Spleen (tissue), 11 donors: ENCODE measurements at regions not wholly inside any gene's neighbourhood (a gene's known extent, or its start where the extent isn't known, plus 50 kb on each side); places are given as distances from the start of the nearest gene placed in this dataset.

Experiments
- DNase-seq: peaks from one replicate; pipeline ENCODE4 v3.0.0-alpha.2; 2020
- H3K27ac ChIP-seq, 8 donors: fragments of 200-600 bp; sonication (generic) in 7 of 8; 1 replicate in 4 of 8; 2 replicates in 4 of 8; pipeline versions ENCODE4 v1.5.0 to v1.8.0; 2016 to 2021; ENCODE audit warnings: inconsistent platforms in 4 of 8, mild to moderate bottlenecking in 4 of 8, moderate library complexity in 1 of 8
- H3K27me3 ChIP-seq, 7 donors: fragments of 200-600 bp; sonication (generic) in 6 of 7; replicated peaks in 1 of 7; 1 replicate in 4 of 7; 2 replicates in 3 of 7; pipeline versions ENCODE4 v1.5.0 to v1.8.0; 2016 to 2021; ENCODE audit warnings: inconsistent platforms in 3 of 7, mild to moderate bottlenecking in 1 of 7
- H3K36me3 ChIP-seq, 6 donors: fragments of 200-600 bp; sonication (generic) in 5 of 6; 1 replicate in 4 of 6; 2 replicates in 2 of 6; pipeline versions ENCODE4 v1.5.0 to v1.8.0; 2016 to 2021; ENCODE audit warnings: inconsistent platforms in 2 of 6
- H3K4me1 ChIP-seq, 6 donors: fragments of 200-600 bp; sonication (generic) in 5 of 6; 1 replicate in 3 of 6; 2 replicates in 3 of 6; pipeline versions ENCODE4 v1.5.0 to v1.8.0; 2016 to 2021; ENCODE audit warnings: inconsistent platforms in 3 of 6
- H3K4me3 ChIP-seq, 8 donors: fragments of 200-600 bp; sonication (generic) in 7 of 8; 1 replicate in 4 of 8; 2 replicates in 4 of 8; pipeline versions ENCODE4 v1.5.0 to v1.8.0; 2016 to 2021; ENCODE audit warnings: inconsistent platforms in 4 of 8, mild to moderate bottlenecking in 4 of 8, moderate library complexity in 2 of 8
- H3K9me3 ChIP-seq, 8 donors: fragments of 200-600 bp; sonication (generic) in 7 of 8; 1 replicate in 4 of 8; 2 replicates in 4 of 8; pipeline versions ENCODE4 v1.5.0 to v1.8.0; 2016 to 2021; ENCODE audit warnings: inconsistent platforms in 4 of 8
- POLR2A ChIP-seq, 3 donors: fragments of 450-650 bp; IDR thresholded peaks; one replicate each; pipeline ENCODE4 v1.5.1; 2017; ENCODE audit warnings: antibody characterized with exemption in 3 of 3, mild to moderate bottlenecking in 1 of 3
- POLR2AphosphoS5 ChIP-seq, 3 donors: sonication (generic); formaldehyde crosslinking; IDR thresholded peaks; one replicate each; pipeline ENCODE4 v1.5.1; 2017; ENCODE audit warnings: antibody characterized with exemption in 3 of 3
- WGBS, 5 donors: extraction: QIAGEN DNeasy Blood & Tissue Kit in 3 of 5; methylation state at CpG; one replicate each; pipeline versions ENCODE4 v1.1.5 to v1.1.7; 2013 to 2018; 5-methylcytosine and 5-hydroxymethylcytosine counted together
- intact Hi-C: fragments of 100-400 bp; cut with DNase I; formaldehyde crosslinking; loops from one replicate; pipeline ENCODE4 v1.15.0; 2023; ENCODE audit warnings: low total_unique reads
- TF ChIP-seq, protein P1 (sequence below), 11 experiments: fragments of 200-600 bp in 7 of 11; fragments of 450-650 bp in 4 of 11; sonication (generic) in 4 of 11; IDR thresholded peaks in 8 of 11; conservative IDR thresholded peaks in 3 of 11; 1 replicate in 7 of 11; 2 replicates in 4 of 11; pipeline versions ENCODE4 v1.4.0 to v1.8.0; 2016 to 2021; ENCODE audit warnings: antibody characterized with exemption in 11 of 11, inconsistent platforms in 4 of 11, mild to moderate bottlenecking in 1 of 11
- donor health status: healthy with polysubstance abuse.
- donor health status: DM: no; HTN: no; CAD: no; lungs with moderate emphysema.
- donor health status: DM: no; HTN: no; CAD: no.
- donor health status: Bipolar disorder and iron deficiency.
- donor health status: healthy.
- donor health status: DM: no; HTN: no; CAD: no.
- donor health status: DM: yes; HTN: yes; CAD: no.

GRCh38 chr5:67291066-67291465, 94.5 kb upstream of the CD180 start:
- TF ChIP-seq, protein P1, sequence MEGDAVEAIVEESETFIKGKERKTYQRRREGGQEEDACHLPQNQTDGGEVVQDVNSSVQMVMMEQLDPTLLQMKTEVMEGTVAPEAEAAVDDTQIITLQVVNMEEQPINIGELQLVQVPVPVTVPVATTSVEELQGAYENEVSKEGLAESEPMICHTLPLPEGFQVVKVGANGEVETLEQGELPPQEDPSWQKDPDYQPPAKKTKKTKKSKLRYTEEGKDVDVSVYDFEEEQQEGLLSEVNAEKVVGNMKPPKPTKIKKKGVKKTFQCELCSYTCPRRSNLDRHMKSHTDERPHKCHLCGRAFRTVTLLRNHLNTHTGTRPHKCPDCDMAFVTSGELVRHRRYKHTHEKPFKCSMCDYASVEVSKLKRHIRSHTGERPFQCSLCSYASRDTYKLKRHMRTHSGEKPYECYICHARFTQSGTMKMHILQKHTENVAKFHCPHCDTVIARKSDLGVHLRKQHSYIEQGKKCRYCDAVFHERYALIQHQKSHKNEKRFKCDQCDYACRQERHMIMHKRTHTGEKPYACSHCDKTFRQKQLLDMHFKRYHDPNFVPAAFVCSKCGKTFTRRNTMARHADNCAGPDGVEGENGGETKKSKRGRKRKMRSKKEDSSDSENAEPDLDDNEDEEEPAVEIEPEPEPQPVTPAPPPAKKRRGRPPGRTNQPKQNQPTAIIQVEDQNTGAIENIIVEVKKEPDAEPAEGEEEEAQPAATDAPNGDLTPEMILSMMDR (IDR thresholded peaks at IDR 0.05 in 8 of 11, conservative IDR thresholded peaks at IDR 0.05 in 3 of 11): no peak
- no peak for TF ChIP-seq POLR2AphosphoS5 (IDR thresholded peaks at IDR 0.05)
- no peak for TF ChIP-seq POLR2A (IDR thresholded peaks at IDR 0.05)
- intact Hi-C loops: no loop called here
- Histone ChIP-seq H3K4me3 (no peak overlapping the region), H3K27me3 (no peaks in the 10 kb centered on the region), H3K36me3 (no peaks in the 10 kb centered on the region), H3K9me3 (no peaks in the 10 kb centered on the region), H3K4me1 (peaks cover 0 to 15% (median 0%) of the 10 kb centered on the region in 6 donors), H3K27ac (no peak overlapping the region)
- no peak for DNase-seq
- 76 to 91% (median 86%) methylated on average over 4 of the region's 4 CpGs for WGBS, 5 donors

DNA sequence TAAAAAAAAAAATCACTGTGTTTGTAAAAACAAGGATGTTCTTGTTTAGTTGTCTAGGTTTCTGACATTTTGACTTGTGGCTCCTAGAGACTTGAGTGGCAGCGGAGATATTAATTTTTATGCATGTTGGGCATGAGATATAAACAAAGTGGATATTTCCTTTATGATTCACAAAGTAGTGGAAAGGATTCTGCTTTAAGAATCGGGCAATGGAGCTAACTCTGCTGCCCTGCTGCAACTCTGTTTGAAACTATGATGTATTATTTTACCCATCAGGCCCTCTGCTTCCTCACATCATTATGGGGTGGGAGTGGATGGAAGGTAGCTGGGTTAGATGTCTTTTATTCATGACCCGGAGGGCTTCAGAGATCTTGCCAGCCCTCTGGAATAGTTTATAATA, 94.1 kb upstream of the CD180 start:
- H3K27ac ChIP-seq: no peak overlapping the region
- no peaks in the 10 kb centered on the region for H3K9me3 ChIP-seq
- peaks cover 0 to 19% (median 0%) of the 10 kb centered on the region in 6 donors for H3K4me1 ChIP-seq
- no peak for DNase-seq
- no peaks in the 10 kb centered on the region for H3K27me3 ChIP-seq
- TF ChIP-seq POLR2AphosphoS5 (IDR thresholded peaks at IDR 0.05) (no peak), POLR2A (IDR thresholded peaks at IDR 0.05) (no peak)
- TF ChIP-seq, protein P1 (IDR thresholded peaks at IDR 0.05 in 8 of 11, conservative IDR thresholded peaks at IDR 0.05 in 3 of 11): no peak
- no peak overlapping the region for H3K4me3 ChIP-seq
- 73 to 87% (median 85%) methylated on average over 3 of the region's 3 CpGs for WGBS, 5 donors
- no peaks in the 10 kb centered on the region for H3K36me3 ChIP-seq
- intact Hi-C loops: no loop called here

DNA sequence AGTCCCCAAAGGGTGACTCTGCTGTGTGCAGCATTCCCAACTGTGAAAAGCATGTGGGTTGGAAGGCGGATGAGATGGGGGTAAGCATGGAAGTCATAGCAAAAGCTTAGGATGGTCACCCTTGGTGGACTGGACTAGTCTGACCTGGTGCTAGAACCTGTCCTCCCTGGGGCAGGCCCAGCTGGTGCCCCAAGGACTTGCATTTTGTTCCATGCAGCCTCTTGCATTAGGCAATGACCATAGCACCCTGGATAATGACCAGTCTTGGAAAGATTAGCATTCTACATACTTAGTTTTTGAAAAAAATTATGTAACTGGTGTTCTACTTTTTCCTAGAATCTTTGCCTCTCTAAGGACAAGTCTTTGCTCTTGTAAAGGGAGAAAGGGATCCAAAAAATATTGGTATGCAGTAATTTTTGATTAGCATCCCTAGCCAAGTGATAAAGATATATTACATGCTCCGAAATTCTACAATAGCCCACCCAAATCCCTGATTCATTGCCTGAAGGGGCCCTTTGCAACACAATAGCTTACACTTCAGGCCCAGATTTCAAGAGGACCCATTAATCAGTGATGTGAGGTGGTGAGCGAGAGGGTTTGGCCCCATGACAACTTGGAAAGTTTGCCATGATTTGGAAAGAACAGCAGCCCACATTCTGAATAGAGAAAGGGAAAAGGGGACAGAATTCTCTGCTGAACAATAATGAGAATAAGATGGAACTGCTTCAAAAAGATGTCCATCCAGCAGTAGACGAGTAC, 93.3 kb upstream of the CD180 start:
- no peaks in the 10 kb centered on the region for H3K27me3 ChIP-seq
- intact Hi-C loops: no loop called here
- no peak for DNase-seq
- H3K27ac ChIP-seq: no peak overlapping the region
- H3K4me1 ChIP-seq: peaks cover 0 to 20% (median 0%) of the 10 kb centered on the region in 6 donors
- 85 to 95% (median 92%) methylated on average over 4 of the region's 4 CpGs for WGBS, 5 donors
- H3K4me3 ChIP-seq: no peak overlapping the region
- TF ChIP-seq POLR2A (IDR thresholded peaks at IDR 0.05) (no peak), POLR2AphosphoS5 (IDR thresholded peaks at IDR 0.05) (no peak)
- TF ChIP-seq, protein P1 (IDR thresholded peaks at IDR 0.05 in 8 of 11, conservative IDR thresholded peaks at IDR 0.05 in 3 of 11): no peak
- H3K36me3 ChIP-seq: no peaks in the 10 kb centered on the region
- no peaks in the 10 kb centered on the region for H3K9me3 ChIP-seq

DNA sequence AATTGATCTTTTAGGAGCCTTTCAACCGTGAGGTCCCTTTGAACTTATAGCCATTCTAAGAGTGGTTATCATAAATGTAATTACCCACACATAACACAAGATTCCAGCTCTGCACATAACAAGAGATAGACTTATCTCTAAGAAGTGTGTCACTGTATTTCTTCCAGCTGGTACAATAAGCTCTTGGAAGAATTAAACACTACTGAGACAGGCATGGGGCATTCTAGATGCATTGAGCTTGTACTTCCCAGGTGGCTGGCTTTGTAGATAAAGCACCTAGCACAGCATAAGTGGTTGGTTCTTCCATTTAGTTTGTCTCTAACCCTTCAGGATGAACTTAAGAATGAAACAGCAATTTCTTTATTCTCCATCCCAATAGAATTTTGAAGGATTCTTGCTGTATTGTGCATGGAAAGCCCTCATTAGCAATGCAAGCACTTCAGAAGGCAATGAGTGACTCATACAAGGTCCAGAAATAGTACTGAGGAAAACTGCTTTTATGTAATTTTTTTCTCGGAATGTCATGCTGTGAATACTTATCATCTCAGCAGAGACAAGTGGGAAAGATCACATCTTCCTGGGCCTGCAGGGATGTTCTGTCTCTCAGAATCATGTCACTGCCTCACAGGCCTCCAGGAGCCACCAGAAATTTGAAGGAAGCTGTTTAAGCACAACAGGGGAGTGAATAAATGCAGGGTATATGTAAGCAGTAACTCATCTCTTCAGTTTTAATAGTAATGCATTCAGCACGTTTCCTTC, 91.1 kb upstream of the CD180 start:
- H3K27ac ChIP-seq: peak overlapping the region in 3 of 8 donors; percentile 23 to 50 (median 39)
- DNase-seq: no peak
- no peaks in the 10 kb centered on the region for H3K9me3 ChIP-seq
- TF ChIP-seq, protein P1 (IDR thresholded peaks at IDR 0.05 in 8 of 11, conservative IDR thresholded peaks at IDR 0.05 in 3 of 11): no peak
- no peak for TF ChIP-seq POLR2AphosphoS5 (IDR thresholded peaks at IDR 0.05)
- TF ChIP-seq POLR2A (IDR thresholded peaks at IDR 0.05): no peak
- intact Hi-C loops: no loop called here
- no peaks in the 10 kb centered on the region for H3K27me3 ChIP-seq
- H3K4me3 ChIP-seq: no peak overlapping the region
- peaks cover 0 to 20% (median 0%) of the 10 kb centered on the region in 6 donors for H3K4me1 ChIP-seq
- WGBS, 5 donors: 81 to 87% (median 86%) methylated on average over 3 of the region's 3 CpGs
- no peaks in the 10 kb centered on the region for H3K36me3 ChIP-seq
